ENCODE measurements at regions not wholly inside any gene's neighbourhood (a gene's known extent, or its start where the extent isn't known, plus 50 kb on each side); places are given as distances from the start of the nearest gene placed in this dataset.

DNA sequence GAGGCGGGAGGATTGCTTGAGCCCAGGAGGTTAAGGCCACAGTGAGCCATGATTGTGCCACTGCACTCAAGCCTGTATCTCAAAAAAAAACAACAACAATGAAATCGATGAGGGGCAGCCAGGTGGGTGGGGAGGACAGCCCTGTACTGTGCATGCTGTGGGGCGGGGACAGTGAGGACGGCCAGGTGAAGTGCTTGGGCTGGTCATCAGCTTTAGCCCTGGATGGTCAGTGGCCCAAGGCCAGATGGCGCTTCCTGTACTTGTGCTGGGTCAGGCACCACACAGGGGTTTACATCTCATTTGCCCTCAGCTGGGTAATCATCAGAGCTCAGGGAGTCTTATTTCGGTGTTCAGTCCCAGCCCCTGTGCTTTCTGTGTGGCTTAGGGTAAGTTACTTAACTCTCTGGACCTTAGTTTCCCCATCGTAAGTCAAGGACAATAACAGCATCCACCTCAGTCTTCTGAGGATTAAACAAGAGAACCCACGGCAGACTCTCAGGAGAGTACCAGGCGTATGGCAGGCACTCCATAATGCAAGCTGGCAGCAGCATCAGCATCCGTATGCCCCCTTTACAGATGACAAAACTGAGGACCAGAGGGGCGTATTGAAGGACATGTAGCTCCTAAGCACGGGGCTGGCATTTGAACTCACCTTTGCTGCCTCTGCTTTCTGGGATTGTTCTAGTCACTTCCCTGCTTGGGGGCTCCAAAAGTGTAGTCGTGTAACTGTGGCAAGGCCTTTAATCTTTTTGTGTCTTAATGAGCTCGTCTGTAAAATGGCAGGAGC, 71.9 kb downstream of the SLC25A47 start:
- no peak overlapping the region for H3K27ac ChIP-seq
- no peaks in the 10 kb centered on the region for H3K4me1 ChIP-seq
- TF ChIP-seq POLR2AphosphoS5 (IDR thresholded peaks at IDR 0.05), result no peak
- TF ChIP-seq, protein P1, sequence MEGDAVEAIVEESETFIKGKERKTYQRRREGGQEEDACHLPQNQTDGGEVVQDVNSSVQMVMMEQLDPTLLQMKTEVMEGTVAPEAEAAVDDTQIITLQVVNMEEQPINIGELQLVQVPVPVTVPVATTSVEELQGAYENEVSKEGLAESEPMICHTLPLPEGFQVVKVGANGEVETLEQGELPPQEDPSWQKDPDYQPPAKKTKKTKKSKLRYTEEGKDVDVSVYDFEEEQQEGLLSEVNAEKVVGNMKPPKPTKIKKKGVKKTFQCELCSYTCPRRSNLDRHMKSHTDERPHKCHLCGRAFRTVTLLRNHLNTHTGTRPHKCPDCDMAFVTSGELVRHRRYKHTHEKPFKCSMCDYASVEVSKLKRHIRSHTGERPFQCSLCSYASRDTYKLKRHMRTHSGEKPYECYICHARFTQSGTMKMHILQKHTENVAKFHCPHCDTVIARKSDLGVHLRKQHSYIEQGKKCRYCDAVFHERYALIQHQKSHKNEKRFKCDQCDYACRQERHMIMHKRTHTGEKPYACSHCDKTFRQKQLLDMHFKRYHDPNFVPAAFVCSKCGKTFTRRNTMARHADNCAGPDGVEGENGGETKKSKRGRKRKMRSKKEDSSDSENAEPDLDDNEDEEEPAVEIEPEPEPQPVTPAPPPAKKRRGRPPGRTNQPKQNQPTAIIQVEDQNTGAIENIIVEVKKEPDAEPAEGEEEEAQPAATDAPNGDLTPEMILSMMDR (IDR thresholded peaks at IDR 0.05), result no peak
- TF ChIP-seq POLR2A (IDR thresholded peaks at IDR 0.05), result no peak
- no peak for TF ChIP-seq EP300 (IDR thresholded peaks at IDR 0.05)
- H3K4me3 ChIP-seq, result no peak overlapping the region
- H3K27me3 ChIP-seq, result no peaks in the 10 kb centered on the region
- no peaks in the 10 kb centered on the region for H3K9me3 ChIP-seq
- no peak for DNase-seq (ENCODE audit: low spot score in 2 of 2)
- no peaks in the 10 kb centered on the region for H3K36me3 ChIP-seq
- 89% methylated on average over 10 of the region's 14 CpGs for WGBS

DNA sequence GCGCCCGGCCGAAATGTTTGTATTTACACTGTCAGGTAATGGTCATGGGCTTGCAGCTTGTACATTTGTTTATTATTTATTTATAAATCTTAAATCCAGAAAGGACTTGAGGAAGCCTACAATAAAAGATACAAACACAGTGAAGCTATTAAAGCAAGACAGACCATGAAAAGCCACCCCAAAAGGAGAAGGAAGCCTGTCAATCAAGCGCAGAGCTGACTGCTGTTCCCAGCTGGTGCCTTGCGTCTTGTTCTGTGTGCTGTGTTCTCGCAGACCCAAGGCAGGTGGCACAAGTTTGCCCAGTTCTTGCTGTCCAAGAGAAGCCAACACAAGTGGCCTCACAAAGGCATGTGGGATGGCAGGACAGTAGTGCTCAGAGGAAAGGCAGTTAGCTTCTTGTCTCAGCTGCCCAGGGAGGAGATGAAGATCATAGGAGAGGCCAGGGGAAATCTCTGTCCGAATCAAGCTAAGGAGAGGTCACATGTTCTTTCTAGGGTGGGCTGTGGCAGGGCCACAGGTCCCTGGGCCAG, 73.2 kb downstream of the SLC25A47 start:
- no peaks in the 10 kb centered on the region for H3K36me3 ChIP-seq
- TF ChIP-seq POLR2AphosphoS5 (IDR thresholded peaks at IDR 0.05), result no peak
- no peak for TF ChIP-seq EP300 (IDR thresholded peaks at IDR 0.05)
- no peak for TF ChIP-seq POLR2A (IDR thresholded peaks at IDR 0.05)
- TF ChIP-seq, protein P1 (IDR thresholded peaks at IDR 0.05), result no peak
- no peaks in the 10 kb centered on the region for H3K4me1 ChIP-seq
- no peak overlapping the region for H3K27ac ChIP-seq
- no peak overlapping the region for H3K4me3 ChIP-seq
- no peak for DNase-seq (ENCODE audit: low spot score in 2 of 2)
- H3K9me3 ChIP-seq, result no peaks in the 10 kb centered on the region
- H3K27me3 ChIP-seq, result no peaks in the 10 kb centered on the region
- WGBS, result 94% methylated on average over 7 of the region's 7 CpGs

DNA sequence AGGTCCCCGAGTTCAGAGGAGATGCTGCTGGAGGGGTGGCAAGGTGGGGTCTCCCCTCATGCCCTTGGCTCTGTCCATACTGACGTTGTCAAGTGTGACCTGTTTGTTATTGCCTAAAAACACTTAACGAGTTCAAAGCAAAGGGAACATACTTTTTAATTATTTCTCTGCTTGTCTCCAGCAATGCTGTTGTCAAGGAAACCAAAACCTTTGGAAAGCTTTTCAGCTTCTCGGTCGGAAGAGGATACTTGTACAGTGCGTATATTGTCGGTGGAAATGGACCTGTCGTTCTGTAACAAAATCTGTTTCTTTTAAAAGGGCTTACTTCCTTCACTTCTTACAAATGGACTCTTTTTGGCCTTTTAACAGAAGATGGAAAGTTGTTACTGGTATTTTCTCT, 73.9 kb downstream of the SLC25A47 start:
- H3K4me3 ChIP-seq, result no peak overlapping the region
- no peaks in the 10 kb centered on the region for H3K36me3 ChIP-seq
- no peaks in the 10 kb centered on the region for H3K9me3 ChIP-seq
- no peaks in the 10 kb centered on the region for H3K4me1 ChIP-seq
- H3K27ac ChIP-seq, result no peak overlapping the region
- TF ChIP-seq POLR2A (IDR thresholded peaks at IDR 0.05), result no peak
- no peak for TF ChIP-seq POLR2AphosphoS5 (IDR thresholded peaks at IDR 0.05)
- TF ChIP-seq, protein P1 (IDR thresholded peaks at IDR 0.05), result no peak
- TF ChIP-seq EP300 (IDR thresholded peaks at IDR 0.05), result no peak
- 93% methylated on average over 8 of the region's 8 CpGs for WGBS
- H3K27me3 ChIP-seq, result no peaks in the 10 kb centered on the region
- no peak for DNase-seq (ENCODE audit: low spot score in 2 of 2)

DNA sequence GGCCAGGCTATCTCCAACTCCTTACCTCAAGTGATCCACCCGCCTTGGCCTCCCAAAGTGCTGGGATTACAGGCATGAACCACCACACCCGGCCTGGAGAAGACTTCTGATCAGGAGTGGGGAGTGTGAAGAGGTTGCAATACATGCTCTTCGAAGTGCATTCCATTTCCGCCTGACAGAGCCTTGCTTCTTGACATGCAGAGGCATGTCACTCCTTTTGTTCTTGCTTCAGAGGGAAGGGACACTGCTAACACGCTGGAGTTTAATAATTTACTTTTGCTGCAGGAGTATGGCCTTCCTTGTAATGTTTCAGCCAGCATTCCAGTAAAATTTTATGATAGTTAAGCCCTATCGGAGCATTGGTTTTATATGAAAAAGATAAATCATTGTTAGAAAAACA, 74.9 kb downstream of the SLC25A47 start:
- Histone ChIP-seq H3K4me1 (no peaks in the 10 kb centered on the region), H3K4me3 (no peak overlapping the region), H3K27me3 (no peaks in the 10 kb centered on the region), H3K27ac (no peak overlapping the region), H3K9me3 (no peaks in the 10 kb centered on the region), H3K36me3 (no peaks in the 10 kb centered on the region)
- DNase-seq (ENCODE audit: low spot score in 2 of 2), result no peak
- TF ChIP-seq EP300 (IDR thresholded peaks at IDR 0.05) (no peak), POLR2AphosphoS5 (IDR thresholded peaks at IDR 0.05) (no peak)
- TF ChIP-seq, protein P1 (IDR thresholded peaks at IDR 0.05), result no peak
- 79% methylated on average over 6 of the region's 6 CpGs for WGBS

DNA sequence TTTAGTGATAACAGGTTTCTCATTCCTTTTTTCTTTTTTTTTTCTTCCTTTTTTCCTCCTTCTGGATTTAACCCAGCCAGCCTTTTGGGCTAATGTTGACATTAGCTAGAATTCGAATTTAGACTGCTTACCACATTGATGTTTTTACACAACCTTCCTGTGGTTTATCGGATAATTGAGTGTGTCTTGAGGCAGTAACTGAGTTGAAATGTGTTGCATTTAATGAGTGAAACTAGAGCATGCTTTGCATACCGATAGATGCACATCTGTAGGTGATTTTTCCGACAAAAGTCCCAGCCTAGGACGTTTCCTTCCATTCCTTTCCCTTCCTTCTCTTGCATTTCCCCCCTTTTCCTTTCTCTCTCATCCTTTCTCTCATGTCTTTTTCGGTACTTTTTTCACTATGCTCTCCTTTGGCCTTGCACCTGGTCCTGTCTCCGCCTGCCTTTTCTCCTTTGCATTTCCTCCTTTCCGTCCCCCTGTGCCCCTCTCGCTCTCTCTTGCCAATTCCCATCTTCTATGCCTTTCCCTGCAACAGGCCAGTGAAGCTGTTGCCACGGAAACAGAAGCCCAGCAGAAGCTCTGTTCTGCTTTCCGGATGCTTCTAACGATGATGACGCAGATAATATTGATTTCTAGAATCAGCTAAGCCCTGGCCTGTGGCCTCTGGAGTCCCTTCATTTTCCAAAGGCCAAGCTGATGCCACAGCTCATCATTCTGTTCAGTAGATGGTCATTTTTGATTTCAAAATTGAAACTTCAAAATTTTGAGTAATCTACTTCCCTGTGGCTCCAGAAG, 76.1 kb downstream of the SLC25A47 start:
- WGBS, result 84% methylated on average over 13 of the region's 13 CpGs

More for the DNA sequence above, 76.1 kb downstream of the SLC25A47 start:
- Histone ChIP-seq H3K9me3 (no peaks in the 10 kb centered on the region), H3K27me3 (no peaks in the 10 kb centered on the region), H3K4me1 (no peaks in the 10 kb centered on the region), H3K36me3 (no peaks in the 10 kb centered on the region), H3K4me3 (no peak overlapping the region), H3K27ac (no peak overlapping the region)
- DNase-seq (ENCODE audit: low spot score in 2 of 2), result no peak
- TF ChIP-seq, protein P1 (IDR thresholded peaks at IDR 0.05), result no peak
- no peak for TF ChIP-seq POLR2AphosphoS5 (IDR thresholded peaks at IDR 0.05)
